ENCODE measurements at regions not wholly inside any gene's neighbourhood (a gene's known extent, or its start where the extent isn't known, plus 50 kb on each side); places are given as distances from the start of the nearest gene placed in this dataset.

GRCh38 chr5:88944751-88945531 lies 62.0 kb upstream of the MEF2C start:
- intact Hi-C loops (cut with DNase I; ENCODE audit: low total_unique reads): no loop called here
- DNase-seq (ENCODE audit: low spot score in 2 of 2): no peak
- 66 to 80% methylated on average over 8 of the region's 8 CpGs for WGBS, 2 donors
- TF ChIP-seq, protein P1, sequence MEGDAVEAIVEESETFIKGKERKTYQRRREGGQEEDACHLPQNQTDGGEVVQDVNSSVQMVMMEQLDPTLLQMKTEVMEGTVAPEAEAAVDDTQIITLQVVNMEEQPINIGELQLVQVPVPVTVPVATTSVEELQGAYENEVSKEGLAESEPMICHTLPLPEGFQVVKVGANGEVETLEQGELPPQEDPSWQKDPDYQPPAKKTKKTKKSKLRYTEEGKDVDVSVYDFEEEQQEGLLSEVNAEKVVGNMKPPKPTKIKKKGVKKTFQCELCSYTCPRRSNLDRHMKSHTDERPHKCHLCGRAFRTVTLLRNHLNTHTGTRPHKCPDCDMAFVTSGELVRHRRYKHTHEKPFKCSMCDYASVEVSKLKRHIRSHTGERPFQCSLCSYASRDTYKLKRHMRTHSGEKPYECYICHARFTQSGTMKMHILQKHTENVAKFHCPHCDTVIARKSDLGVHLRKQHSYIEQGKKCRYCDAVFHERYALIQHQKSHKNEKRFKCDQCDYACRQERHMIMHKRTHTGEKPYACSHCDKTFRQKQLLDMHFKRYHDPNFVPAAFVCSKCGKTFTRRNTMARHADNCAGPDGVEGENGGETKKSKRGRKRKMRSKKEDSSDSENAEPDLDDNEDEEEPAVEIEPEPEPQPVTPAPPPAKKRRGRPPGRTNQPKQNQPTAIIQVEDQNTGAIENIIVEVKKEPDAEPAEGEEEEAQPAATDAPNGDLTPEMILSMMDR (IDR thresholded peaks at IDR 0.05): no peak
- no peak for TF ChIP-seq POLR2A (IDR thresholded peaks at IDR 0.05)
- no peak overlapping the region for H3K4me3 ChIP-seq (ENCODE audit: low read depth, poor library complexity, severe bottlenecking)

GRCh38 chr5:88941581-88941980 lies 58.6 kb upstream of the MEF2C start:
- no peak for DNase-seq (ENCODE audit: low spot score in 2 of 2)
- intact Hi-C loops (cut with DNase I; ENCODE audit: low total_unique reads): no loop called here
- H3K4me3 ChIP-seq (ENCODE audit: low read depth, poor library complexity, severe bottlenecking): no peak overlapping the region
- TF ChIP-seq, protein P1 (IDR thresholded peaks at IDR 0.05): no peak
- TF ChIP-seq POLR2A (IDR thresholded peaks at IDR 0.05): no peak
- 90 to 97% methylated on average over 2 of the region's 2 CpGs for WGBS, 2 donors

- no peak for DNase-seq (ENCODE audit: low spot score in 2 of 2)
- intact Hi-C loops (cut with DNase I; ENCODE audit: low total_unique reads): no loop called here
- 81 to 83% methylated on average over 1 of the region's 1 CpG for WGBS, 2 donors
- no peak for TF ChIP-seq POLR2A (IDR thresholded peaks at IDR 0.05)
- TF ChIP-seq, protein P1 (IDR thresholded peaks at IDR 0.05): no peak
- H3K4me3 ChIP-seq (ENCODE audit: low read depth, poor library complexity, severe bottlenecking): no peak overlapping the region
Observed at GRCh38 chr5:88940713-88941112, 57.7 kb upstream of the MEF2C start.

DNA sequence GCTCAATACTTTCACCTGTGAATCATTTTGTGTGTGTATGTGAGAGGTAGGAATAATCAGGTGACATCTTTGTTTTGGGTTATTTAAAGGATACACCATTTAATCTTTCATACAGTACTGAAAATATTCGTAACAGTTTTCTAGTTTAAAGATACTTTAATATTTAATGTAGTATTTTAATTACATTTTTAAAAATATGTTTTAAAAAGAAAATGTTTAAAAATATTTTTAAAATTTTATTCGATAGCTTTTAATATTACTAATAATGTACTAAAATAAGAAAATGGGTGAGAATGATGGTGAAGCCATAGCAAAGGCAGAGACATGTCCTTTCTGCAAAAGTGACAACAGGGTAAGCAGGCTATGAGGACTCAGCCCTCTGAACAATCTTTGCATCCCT lies 56.3 kb upstream of the MEF2C start:
- WGBS, 2 donors: 93 to 98% methylated on average over 2 of the region's 2 CpGs
- intact Hi-C loops (cut with DNase I; ENCODE audit: low total_unique reads): no loop called here
- no peak for DNase-seq (ENCODE audit: low spot score in 2 of 2)
- no peak overlapping the region for H3K4me3 ChIP-seq (ENCODE audit: low read depth, poor library complexity, severe bottlenecking)
- TF ChIP-seq, protein P1 (IDR thresholded peaks at IDR 0.05): no peak
- TF ChIP-seq POLR2A (IDR thresholded peaks at IDR 0.05): no peak

DNA sequence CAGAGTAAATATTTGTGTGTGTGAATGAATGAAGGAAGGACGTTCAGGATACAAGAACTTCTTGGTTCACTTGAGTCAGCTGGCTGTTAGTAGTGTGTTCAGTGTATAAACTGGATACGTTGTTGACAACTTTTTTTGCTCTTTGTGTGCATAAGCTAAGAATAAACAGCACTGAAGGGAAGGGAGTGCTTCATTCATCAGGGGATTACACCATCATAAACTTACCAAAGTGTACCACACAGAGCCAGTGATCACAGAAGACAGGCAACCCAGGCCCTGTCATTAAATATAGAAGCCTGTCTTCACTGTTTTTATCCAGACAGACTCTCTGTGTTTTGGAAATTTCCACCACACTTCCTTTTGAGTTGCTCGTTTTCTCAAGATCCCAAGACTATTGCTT lies 55.5 kb upstream of the MEF2C start:
- no peak for DNase-seq (ENCODE audit: low spot score in 2 of 2)
- no peak overlapping the region for H3K4me3 ChIP-seq (ENCODE audit: low read depth, poor library complexity, severe bottlenecking)
- intact Hi-C loops (cut with DNase I; ENCODE audit: low total_unique reads): no loop called here
- WGBS, 2 donors: 65 to 73% methylated on average over 3 of the region's 3 CpGs
- no peak for TF ChIP-seq POLR2A (IDR thresholded peaks at IDR 0.05)
- TF ChIP-seq, protein P1 (IDR thresholded peaks at IDR 0.05): no peak

DNA sequence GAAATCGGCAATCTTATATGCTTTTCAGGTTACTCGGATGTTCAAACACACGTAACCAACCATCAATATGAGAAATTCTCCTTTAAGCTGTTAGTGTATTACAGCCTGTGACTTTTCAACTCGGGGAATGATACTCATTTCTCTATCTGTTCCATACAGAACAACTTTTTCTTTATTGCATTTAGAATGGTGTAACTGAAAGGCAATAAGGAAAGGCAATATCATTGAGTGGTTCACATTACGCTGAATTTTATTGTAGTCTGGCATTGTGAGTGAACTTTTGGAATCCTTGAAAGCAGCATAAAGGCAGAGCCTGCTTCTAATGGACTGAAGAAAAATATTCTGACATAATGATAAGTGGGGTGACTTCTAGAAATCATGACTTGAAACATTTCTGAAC lies 54.4 kb upstream of the MEF2C start:
- TF ChIP-seq POLR2A (IDR thresholded peaks at IDR 0.05): no peak
- TF ChIP-seq, protein P1 (IDR thresholded peaks at IDR 0.05): no peak
- H3K4me3 ChIP-seq (ENCODE audit: low read depth, poor library complexity, severe bottlenecking): no peak overlapping the region
- 91 to 93% methylated on average over 5 of the region's 5 CpGs for WGBS, 2 donors
- intact Hi-C loops (cut with DNase I; ENCODE audit: low total_unique reads): no loop called here
- no peak for DNase-seq (ENCODE audit: low spot score in 2 of 2)
